Sigmoid colon (tissue), 4 donors: ENCODE measurements at regions not wholly inside any gene's neighbourhood (a gene's known extent, or its start where the extent isn't known, plus 50 kb on each side); places are given as distances from the start of the nearest gene placed in this dataset.

ENCODE experiments used
- EP300 ChIP-seq, 4 donors: sonication (generic); formaldehyde crosslinking; IDR thresholded peaks; one replicate each; pipeline ENCODE4 v1.6.1; 2017; ENCODE audit warnings: antibody characterized with exemption in 4 of 4
- POLR2A ChIP-seq, 2 donors: fragments of 450-650 bp; IDR thresholded peaks; one replicate each; pipeline ENCODE4 v1.6.1; 2016; ENCODE audit warnings: antibody characterized with exemption in 2 of 2, mild to moderate bottlenecking in 2 of 2, moderate library complexity in 2 of 2
- POLR2AphosphoS5 ChIP-seq, 4 donors: sonication (generic); formaldehyde crosslinking; IDR thresholded peaks; one replicate each; pipeline ENCODE4 v1.6.1; 2017; ENCODE audit warnings: antibody characterized with exemption in 4 of 4
- TF ChIP-seq, protein P1 (sequence below), 4 experiments: fragments of 450-650 bp in 3 of 4; fragments of 200-600 bp in 1 of 4; IDR thresholded peaks; one replicate each; pipeline ENCODE4 v1.5.1; 2016 to 2019; ENCODE audit warnings: antibody characterized with exemption in 4 of 4, mild to moderate bottlenecking in 3 of 4, moderate library complexity in 2 of 4

DNA sequence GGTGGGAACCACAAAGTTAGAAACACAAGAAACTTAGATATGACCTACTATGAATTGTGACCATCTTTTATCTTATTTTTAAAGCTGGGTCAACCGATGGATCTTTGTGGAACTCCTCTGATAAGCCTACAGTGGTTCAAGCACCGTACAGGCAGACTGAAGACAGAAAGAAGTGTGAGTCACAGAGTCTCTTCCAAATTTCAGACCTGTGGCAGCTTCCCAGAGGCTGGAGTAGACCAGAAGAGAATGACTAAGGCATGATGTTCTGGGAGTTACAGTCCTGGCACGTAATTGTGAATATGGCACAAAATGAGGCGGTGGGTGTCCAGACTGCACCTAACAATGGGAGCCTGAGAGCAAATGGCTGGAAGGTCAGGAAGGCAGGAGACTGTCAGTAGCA lies 70.0 kb downstream of the LMO4 start:
- no peak for TF ChIP-seq POLR2A (IDR thresholded peaks at IDR 0.05)
- TF ChIP-seq, protein P1, sequence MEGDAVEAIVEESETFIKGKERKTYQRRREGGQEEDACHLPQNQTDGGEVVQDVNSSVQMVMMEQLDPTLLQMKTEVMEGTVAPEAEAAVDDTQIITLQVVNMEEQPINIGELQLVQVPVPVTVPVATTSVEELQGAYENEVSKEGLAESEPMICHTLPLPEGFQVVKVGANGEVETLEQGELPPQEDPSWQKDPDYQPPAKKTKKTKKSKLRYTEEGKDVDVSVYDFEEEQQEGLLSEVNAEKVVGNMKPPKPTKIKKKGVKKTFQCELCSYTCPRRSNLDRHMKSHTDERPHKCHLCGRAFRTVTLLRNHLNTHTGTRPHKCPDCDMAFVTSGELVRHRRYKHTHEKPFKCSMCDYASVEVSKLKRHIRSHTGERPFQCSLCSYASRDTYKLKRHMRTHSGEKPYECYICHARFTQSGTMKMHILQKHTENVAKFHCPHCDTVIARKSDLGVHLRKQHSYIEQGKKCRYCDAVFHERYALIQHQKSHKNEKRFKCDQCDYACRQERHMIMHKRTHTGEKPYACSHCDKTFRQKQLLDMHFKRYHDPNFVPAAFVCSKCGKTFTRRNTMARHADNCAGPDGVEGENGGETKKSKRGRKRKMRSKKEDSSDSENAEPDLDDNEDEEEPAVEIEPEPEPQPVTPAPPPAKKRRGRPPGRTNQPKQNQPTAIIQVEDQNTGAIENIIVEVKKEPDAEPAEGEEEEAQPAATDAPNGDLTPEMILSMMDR (IDR thresholded peaks at IDR 0.05), result no peak
- no peak for TF ChIP-seq EP300 (IDR thresholded peaks at IDR 0.05)
- TF ChIP-seq POLR2AphosphoS5 (IDR thresholded peaks at IDR 0.05), result no peak
